NCI-H2196 (cell line): ENCODE measurements at regions not wholly inside any gene's neighbourhood (a gene's known extent, or its start where the extent isn't known, plus 50 kb on each side); places are given as distances from the start of the nearest gene placed in this dataset.

ENCODE experiments used
- DNase-seq: peaks from one replicate; lab custom pipeline; 2025; ENCODE audit not compliant: unreplicated experiment; lab: John Stamatoyannopoulos, UW

GRCh38 chr11:106399624-106400023 is 322.2 kb downstream of the AASDHPPT start:
- no peak for DNase-seq

- DNase-seq: no peak
These were observed 323.6 kb downstream of the AASDHPPT start for GRCh38 chr11:106400949-106401570.

DNA sequence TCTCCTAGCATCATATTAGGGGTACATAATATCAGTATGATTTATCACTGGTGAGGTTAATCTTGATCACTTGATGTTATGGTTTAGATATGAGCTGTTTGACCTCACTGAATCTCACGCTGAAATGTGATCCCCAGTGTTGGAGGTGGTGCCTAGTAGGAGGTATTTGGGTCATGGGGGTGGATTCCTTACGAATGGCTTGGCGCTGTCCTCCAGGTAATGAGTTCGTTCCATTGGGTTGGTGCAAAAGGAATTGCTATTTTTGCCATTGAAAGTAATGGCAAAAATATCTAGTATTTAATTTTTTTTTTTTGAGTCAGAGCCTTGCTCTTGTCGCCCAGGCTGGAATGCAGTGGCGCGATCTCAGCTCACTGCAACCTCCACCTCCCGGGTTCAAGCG is 326.3 kb downstream of the AASDHPPT start:
- DNase-seq: no peak

DNA sequence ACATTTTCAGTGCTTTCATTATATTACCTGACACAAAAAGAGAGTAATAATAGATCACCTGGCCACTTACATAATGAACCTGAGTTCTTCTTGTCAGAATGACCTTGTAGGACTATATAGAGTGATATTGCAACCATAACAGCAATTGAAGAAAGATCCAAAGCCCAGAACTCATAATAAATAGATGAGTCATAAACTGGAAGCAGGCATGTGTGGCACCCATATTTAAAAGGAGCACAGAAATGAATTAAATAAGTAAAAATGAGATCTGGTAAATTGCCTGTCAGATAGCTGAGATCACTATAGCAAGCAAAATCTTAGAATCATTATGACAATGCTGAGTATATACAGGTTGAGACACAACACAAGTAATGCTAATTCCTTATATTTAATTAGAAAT is 331.8 kb downstream of the AASDHPPT start:
- DNase-seq: no peak

- DNase-seq: no peak
These were observed 332.2 kb downstream of the AASDHPPT start for GRCh38 chr11:106409671-106410070.

DNA sequence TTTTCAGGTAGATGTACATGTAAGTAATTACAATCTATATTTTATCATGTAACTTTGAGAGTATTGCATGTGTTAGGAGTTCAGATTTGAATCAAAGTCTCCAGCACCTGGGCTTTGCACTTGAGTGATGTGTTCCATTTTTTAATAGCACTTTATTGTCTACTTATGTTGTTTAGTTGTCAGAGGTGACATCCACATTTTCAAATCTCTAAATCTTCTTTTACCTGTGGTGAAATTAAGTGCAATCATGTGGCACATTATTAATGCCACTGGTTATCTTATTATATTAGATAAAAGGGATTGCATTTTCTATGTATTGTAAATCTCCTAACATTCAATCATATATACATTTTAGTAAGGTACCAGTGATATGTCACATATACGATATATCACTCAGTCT is 333.4 kb downstream of the AASDHPPT start:
- DNase-seq: no peak

- DNase-seq: no peak
These were observed 335.8 kb downstream of the AASDHPPT start for GRCh38 chr11:106413222-106413621.

GRCh38 chr11:106415510-106415909 is 338.0 kb downstream of the AASDHPPT start:
- no peak for DNase-seq

- DNase-seq: no peak
These were observed 341.3 kb downstream of the AASDHPPT start for GRCh38 chr11:106418791-106419190.

DNA sequence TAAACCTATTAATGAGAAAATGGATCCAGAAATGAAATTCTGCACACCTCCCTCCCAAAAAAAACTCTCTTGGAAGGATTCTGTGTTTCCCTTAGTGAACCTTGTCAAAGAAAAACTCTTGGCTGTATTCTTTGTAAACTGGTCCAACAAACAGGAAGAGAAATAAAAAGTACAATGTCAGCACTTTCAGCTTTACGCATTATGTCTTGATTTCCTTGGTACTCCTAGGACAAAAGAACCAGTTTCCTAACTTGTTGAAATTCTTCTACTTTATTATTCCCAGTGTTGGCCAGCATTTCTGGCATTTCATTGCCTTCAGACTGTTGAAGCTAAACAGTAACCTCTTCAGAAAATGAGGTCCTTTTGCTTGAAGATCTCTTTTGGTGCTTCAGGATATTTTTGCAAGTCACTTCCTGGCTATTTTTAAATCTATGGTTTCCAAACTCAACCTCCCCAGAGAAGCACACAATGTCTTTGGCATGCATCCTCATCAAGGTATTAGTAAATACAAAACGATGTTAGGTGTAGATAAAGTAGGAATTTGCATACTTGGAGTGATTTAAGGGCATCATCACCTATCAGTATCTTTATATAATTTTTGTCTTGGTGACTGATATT is 342.7 kb downstream of the AASDHPPT start:
- DNase-seq: no peak

- DNase-seq: no peak
These were observed 343.2 kb downstream of the AASDHPPT start for GRCh38 chr11:106420686-106421085.

DNA sequence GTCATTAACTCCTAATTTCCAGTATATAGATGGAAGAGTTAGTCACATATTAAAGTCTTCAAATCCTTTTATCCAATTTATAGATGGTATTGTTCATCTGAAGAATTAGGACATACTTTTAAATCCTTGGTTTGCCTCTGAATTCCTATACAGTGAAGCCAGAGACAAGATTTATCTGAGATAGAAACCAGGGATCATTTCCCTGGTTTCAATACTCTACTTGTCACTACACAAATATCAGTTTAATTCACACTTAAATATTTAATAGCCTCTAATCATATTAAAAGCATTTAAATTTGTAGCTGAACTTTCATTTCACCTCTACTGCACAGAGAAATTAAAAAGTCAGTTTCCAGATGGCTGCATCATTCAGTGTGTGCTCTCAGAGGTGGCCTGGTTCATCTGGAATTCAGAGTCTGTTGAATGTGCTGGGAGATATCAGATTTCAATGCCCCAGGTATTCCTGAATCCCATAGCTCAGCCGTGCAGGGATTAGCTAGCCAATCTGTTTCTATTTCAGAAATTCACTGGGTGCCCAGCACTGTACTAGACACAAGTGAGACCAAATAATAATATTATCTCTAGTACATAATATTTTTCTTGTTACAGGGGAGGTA is 344.3 kb downstream of the AASDHPPT start:
- no peak for DNase-seq

GRCh38 chr11:106422583-106422982 is 345.1 kb downstream of the AASDHPPT start:
- no peak for DNase-seq

GRCh38 chr11:106424111-106424510 is 346.6 kb downstream of the AASDHPPT start:
- no peak for DNase-seq

DNA sequence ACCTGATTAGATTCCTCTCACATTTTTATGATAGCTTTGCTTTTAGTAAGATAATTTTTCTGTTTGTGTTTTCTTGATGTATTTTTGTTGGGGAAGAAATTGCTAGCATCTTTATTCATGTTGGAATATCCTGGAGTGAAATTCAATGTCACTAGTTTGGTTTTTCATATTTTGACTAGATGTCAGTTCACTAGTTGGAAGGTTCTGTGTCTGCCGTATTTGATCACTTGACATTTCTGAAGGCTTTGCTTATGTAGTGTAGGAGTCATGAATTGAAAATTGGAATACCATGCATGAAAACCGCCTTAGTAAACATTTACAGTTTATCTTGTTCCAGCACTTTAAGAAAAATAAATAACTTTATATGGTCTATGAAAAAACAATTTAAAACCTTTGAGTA is 348.4 kb downstream of the AASDHPPT start:
- DNase-seq: no peak

GRCh38 chr11:106426696-106427095 is 349.2 kb downstream of the AASDHPPT start:
- DNase-seq: no peak

DNA sequence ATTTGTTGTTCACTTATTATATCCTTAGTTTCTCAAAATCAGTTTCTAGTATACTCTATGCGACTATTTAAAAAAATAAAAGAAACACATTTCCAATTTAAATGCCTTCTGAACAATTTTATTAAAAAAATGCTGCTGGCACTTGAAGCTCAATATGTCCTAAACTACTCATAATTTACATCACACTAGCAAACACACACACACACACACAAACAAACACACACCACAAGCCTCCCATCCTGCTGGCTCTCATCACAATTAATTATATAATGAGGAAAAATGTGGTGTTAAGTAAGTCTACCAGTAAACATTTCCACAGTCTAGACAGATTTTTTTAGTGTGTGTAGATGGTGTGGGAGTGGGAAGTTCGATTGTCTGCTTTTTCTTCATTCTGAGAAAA is 350.3 kb downstream of the AASDHPPT start:
- DNase-seq: no peak

GRCh38 chr11:106442032-106442431 is 364.6 kb downstream of the AASDHPPT start:
- DNase-seq: no peak

- no peak for DNase-seq
These were observed 368.8 kb downstream of the AASDHPPT start for GRCh38 chr11:106446302-106446701.

GRCh38 chr11:106446955-106447354 is 369.5 kb downstream of the AASDHPPT start:
- DNase-seq: no peak

- DNase-seq: no peak
These were observed 370.2 kb downstream of the AASDHPPT start for GRCh38 chr11:106447631-106448191.

GRCh38 chr11:106449763-106450162 is 372.3 kb downstream of the AASDHPPT start:
- no peak for DNase-seq
